ENCODE measurements at regions not wholly inside any gene's neighbourhood (a gene's known extent, or its start where the extent isn't known, plus 50 kb on each side); places are given as distances from the start of the nearest gene placed in this dataset.

- 100% methylated on average over 5 of the region's 7 CpGs for WGBS (ENCODE audit: insufficient coverage)
- intact Hi-C loops (cut with micrococcal nuclease): no loop called here
- Histone ChIP-seq H3K4me2 (replicated peaks; ENCODE audit: low read depth, low read length, poor library complexity, severe bottlenecking) (no peak overlapping the region), H4K20me1 (ENCODE audit: control insufficient read depth, insufficient read depth, low read length, poor library complexity, severe bottlenecking) (no peaks in the 10 kb centered on the region), H2AFZ (ENCODE audit: insufficient read depth, low read depth, low read length, poor library complexity, severe bottlenecking) (no peak overlapping the region), H3K36me3 (replicated peaks in 1 of 2; ENCODE audit: control extremely low read depth in 1 of 2, control insufficient read depth in 1 of 2, extremely low read depth in 1 of 2, insufficient read depth in 2 of 2, low read length in 1 of 2) (no peaks in the 10 kb centered on the region), H3K27me3 (replicated peaks in 1 of 4; ENCODE audit: control extremely low read depth in 1 of 4, control insufficient read depth in 3 of 4, insufficient read depth in 4 of 4, low read length in 3 of 4) (no peaks in the 10 kb centered on the region), H3K9ac (ENCODE audit: low read length) (no peak overlapping the region), H3K27ac (ENCODE audit: low read length in 2 of 2) (no peak overlapping the region), H3K4me1 (ENCODE audit: control insufficient read depth in 2 of 2, insufficient read depth in 2 of 2, low read length in 2 of 2) (no peaks in the 10 kb centered on the region), H3K9me3 (ENCODE audit: control extremely low read depth in 1 of 3, control insufficient read depth in 2 of 3, insufficient read depth in 1 of 3, low read length in 2 of 3) (peaks cover 1 to 7% (median 4%) of the 10 kb centered on the region in 3 donors), H3K4me3 (ENCODE audit: control extremely low read depth in 1 of 5, extremely low read depth in 1 of 5, insufficient read depth in 1 of 5, low read depth in 2 of 5, low read length in 4 of 5) (no peak overlapping the region), H3K79me2 (ENCODE audit: control insufficient read depth, insufficient read depth, low read length) (no peaks in the 10 kb centered on the region)
- Mint-ChIP-seq H3K27ac (no peak overlapping the region), H3K4me3 (no peak overlapping the region), H3K27me3 (peaks cover 3% of the 10 kb centered on the region), H3K4me1 (peaks cover 6% of the 10 kb centered on the region), H3K9me3 (ENCODE audit: insufficient read depth) (peaks cover 5% of the 10 kb centered on the region)
- ChIA-PET CTCF (no interaction called here), POLR2A (no interaction called here)
- TF ChIP-seq, protein P1, sequence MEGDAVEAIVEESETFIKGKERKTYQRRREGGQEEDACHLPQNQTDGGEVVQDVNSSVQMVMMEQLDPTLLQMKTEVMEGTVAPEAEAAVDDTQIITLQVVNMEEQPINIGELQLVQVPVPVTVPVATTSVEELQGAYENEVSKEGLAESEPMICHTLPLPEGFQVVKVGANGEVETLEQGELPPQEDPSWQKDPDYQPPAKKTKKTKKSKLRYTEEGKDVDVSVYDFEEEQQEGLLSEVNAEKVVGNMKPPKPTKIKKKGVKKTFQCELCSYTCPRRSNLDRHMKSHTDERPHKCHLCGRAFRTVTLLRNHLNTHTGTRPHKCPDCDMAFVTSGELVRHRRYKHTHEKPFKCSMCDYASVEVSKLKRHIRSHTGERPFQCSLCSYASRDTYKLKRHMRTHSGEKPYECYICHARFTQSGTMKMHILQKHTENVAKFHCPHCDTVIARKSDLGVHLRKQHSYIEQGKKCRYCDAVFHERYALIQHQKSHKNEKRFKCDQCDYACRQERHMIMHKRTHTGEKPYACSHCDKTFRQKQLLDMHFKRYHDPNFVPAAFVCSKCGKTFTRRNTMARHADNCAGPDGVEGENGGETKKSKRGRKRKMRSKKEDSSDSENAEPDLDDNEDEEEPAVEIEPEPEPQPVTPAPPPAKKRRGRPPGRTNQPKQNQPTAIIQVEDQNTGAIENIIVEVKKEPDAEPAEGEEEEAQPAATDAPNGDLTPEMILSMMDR (IDR thresholded peaks at IDR 0.05): no peak
- TF ChIP-seq EZH2 (IDR thresholded peaks at IDR 0.05; ENCODE audit: borderline replicate concordance, insufficient read depth, low read depth, low read length, poor library complexity, severe bottlenecking): no peak
- no peak for ATAC-seq (ENCODE audit: low read depth)
- no peak for DNase-seq
Measured at GRCh38 chr12:116476227-116476822, 82.9 kb upstream of the MAP1LC3B2 start.

- H3K9me3 ChIP-seq (ENCODE audit: control extremely low read depth in 1 of 3, control insufficient read depth in 2 of 3, insufficient read depth in 1 of 3, low read length in 2 of 3): peaks cover 1 to 7% (median 4%) of the 10 kb centered on the region in 3 donors
- ChIA-PET POLR2A (no interaction called here), CTCF (interaction anchor here (0.7 kb wide), 2 partner anchors 10 to 62 kb away, joined by 5 to 6 read pairs; no protein-coding TSS in a partner anchor)
- no peak overlapping the region for H3K4me2 ChIP-seq (replicated peaks; ENCODE audit: low read depth, low read length, poor library complexity, severe bottlenecking)
- no peak overlapping the region for H3K27ac ChIP-seq (ENCODE audit: low read length in 2 of 2)
- ATAC-seq (ENCODE audit: low read depth): no peak
- intact Hi-C loops (cut with micrococcal nuclease): no loop called here
- peaks cover 5% of the 10 kb centered on the region for H3K9me3 Mint-ChIP-seq (ENCODE audit: insufficient read depth)
- H3K27me3 ChIP-seq (replicated peaks in 1 of 4; ENCODE audit: control extremely low read depth in 1 of 4, control insufficient read depth in 3 of 4, insufficient read depth in 4 of 4, low read length in 3 of 4): no peaks in the 10 kb centered on the region
- H2AFZ ChIP-seq (ENCODE audit: insufficient read depth, low read depth, low read length, poor library complexity, severe bottlenecking): no peak overlapping the region
- H3K4me3 Mint-ChIP-seq: no peak overlapping the region
- no peak for DNase-seq
- H3K4me1 ChIP-seq (ENCODE audit: control insufficient read depth in 2 of 2, insufficient read depth in 2 of 2, low read length in 2 of 2): no peaks in the 10 kb centered on the region
- no peak overlapping the region for H3K4me3 ChIP-seq (ENCODE audit: control extremely low read depth in 1 of 5, extremely low read depth in 1 of 5, insufficient read depth in 1 of 5, low read depth in 2 of 5, low read length in 4 of 5)
- H3K9ac ChIP-seq (ENCODE audit: low read length): no peak overlapping the region
- H3K79me2 ChIP-seq (ENCODE audit: control insufficient read depth, insufficient read depth, low read length): no peaks in the 10 kb centered on the region
- WGBS (ENCODE audit: insufficient coverage): 84% methylated on average over 4 of the region's 6 CpGs
- TF ChIP-seq, protein P1 (IDR thresholded peaks at IDR 0.05): no peak
- TF ChIP-seq EZH2 (IDR thresholded peaks at IDR 0.05; ENCODE audit: borderline replicate concordance, insufficient read depth, low read depth, low read length, poor library complexity, severe bottlenecking): no peak
- peaks cover 6% of the 10 kb centered on the region for H3K4me1 Mint-ChIP-seq
- H4K20me1 ChIP-seq (ENCODE audit: control insufficient read depth, insufficient read depth, low read length, poor library complexity, severe bottlenecking): no peaks in the 10 kb centered on the region
- H3K27me3 Mint-ChIP-seq: peaks cover 3% of the 10 kb centered on the region
- H3K27ac Mint-ChIP-seq: no peak overlapping the region
- H3K36me3 ChIP-seq (replicated peaks in 1 of 2; ENCODE audit: control extremely low read depth in 1 of 2, control insufficient read depth in 1 of 2, extremely low read depth in 1 of 2, insufficient read depth in 2 of 2, low read length in 1 of 2): no peaks in the 10 kb centered on the region
Measured at GRCh38 chr12:116478243-116478773, 80.9 kb upstream of the MAP1LC3B2 start.

All from B cell (primary cell).